ENCODE measurements at regions not wholly inside any gene's neighbourhood (a gene's known extent, or its start where the extent isn't known, plus 50 kb on each side); places are given as distances from the start of the nearest gene placed in this dataset.

DNA sequence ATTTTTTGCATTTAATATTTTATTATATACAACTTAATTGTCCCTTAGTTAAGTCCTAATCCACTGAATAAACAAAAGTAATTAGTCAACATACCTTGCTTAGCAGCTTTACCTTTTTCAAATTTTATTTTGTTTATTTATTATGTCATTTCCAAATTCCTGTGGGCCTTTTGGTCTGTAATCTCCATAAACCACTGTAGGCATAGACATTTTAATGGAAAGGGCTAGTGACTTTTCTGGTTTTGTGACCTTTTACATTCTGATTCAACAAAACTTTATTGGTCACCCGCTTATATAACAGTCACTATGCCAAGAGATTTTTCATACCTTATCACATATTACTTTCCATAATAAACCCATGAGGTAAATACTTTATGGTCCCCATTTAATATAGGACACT is 181.3 kb upstream of the PRPS1L1 start (continued):
- TF ChIP-seq, protein P1, sequence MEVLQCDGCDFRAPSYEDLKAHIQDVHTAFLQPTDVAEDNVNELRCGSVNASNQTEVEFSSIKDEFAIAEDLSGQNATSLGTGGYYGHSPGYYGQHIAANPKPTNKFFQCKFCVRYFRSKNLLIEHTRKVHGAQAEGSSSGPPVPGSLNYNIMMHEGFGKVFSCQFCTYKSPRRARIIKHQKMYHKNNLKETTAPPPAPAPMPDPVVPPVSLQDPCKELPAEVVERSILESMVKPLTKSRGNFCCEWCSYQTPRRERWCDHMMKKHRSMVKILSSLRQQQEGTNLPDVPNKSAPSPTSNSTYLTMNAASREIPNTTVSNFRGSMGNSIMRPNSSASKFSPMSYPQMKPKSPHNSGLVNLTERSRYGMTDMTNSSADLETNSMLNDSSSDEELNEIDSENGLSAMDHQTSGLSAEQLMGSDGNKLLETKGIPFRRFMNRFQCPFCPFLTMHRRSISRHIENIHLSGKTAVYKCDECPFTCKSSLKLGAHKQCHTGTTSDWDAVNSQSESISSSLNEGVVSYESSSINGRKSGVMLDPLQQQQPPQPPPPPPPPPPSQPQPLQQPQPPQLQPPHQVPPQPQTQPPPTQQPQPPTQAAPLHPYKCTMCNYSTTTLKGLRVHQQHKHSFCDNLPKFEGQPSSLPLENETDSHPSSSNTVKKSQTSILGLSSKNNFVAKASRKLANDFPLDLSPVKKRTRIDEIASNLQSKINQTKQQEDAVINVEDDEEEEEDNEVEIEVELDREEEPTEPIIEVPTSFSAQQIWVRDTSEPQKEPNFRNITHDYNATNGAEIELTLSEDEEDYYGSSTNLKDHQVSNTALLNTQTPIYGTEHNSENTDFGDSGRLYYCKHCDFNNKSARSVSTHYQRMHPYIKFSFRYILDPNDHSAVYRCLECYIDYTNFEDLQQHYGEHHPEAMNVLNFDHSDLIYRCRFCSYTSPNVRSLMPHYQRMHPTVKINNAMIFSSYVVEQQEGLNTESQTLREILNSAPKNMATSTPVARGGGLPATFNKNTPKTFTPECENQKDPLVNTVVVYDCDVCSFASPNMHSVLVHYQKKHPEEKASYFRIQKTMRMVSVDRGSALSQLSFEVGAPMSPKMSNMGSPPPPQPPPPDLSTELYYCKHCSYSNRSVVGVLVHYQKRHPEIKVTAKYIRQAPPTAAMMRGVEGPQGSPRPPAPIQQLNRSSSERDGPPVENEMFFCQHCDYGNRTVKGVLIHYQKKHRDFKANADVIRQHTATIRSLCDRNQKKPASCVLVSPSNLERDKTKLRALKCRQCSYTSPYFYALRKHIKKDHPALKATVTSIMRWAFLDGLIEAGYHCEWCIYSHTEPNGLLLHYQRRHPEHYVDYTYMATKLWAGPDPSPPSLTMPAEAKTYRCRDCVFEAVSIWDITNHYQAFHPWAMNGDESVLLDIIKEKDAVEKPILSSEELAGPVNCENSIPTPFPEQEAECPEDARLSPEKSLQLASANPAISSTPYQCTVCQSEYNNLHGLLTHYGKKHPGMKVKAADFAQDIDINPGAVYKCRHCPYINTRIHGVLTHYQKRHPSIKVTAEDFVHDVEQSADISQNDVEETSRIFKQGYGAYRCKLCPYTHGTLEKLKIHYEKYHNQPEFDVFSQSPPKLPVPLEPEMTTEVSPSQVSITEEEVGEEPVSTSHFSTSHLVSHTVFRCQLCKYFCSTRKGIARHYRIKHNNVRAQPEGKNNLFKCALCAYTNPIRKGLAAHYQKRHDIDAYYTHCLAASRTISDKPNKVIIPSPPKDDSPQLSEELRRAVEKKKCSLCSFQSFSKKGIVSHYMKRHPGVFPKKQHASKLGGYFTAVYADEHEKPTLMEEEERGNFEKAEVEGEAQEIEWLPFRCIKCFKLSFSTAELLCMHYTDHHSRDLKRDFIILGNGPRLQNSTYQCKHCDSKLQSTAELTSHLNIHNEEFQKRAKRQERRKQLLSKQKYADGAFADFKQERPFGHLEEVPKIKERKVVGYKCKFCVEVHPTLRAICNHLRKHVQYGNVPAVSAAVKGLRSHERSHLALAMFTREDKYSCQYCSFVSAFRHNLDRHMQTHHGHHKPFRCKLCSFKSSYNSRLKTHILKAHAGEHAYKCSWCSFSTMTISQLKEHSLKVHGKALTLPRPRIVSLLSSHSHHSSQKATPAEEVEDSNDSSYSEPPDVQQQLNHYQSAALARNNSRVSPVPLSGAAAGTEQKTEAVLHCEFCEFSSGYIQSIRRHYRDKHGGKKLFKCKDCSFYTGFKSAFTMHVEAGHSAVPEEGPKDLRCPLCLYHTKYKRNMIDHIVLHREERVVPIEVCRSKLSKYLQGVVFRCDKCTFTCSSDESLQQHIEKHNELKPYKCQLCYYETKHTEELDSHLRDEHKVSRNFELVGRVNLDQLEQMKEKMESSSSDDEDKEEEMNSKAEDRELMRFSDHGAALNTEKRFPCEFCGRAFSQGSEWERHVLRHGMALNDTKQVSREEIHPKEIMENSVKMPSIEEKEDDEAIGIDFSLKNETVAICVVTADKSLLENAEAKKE (CRISPR knock-in tag; IDR thresholded peaks at IDR 0.05) = no peak

DNA sequence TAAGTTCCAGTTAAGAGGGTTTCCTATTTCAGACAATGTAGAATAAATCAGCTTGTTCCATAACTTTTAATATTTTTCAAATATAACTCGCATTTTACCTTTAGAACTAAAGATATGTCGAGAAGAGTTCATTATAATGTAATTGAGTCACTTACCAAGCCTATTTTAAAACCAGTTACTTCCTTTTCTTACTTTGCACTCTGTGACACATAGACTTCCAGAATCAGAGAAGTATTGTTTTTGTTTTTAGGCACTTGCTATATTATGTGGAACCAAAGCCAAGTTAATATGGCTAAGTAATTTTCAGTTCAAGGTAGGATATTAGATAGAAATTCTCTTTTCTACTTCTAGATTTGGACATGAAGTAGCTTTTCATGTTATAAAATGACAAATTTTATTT is 182.7 kb upstream of the PRPS1L1 start:
- ATAC-seq = no peak
- no peaks in the 10 kb centered on the region for H4K20me1 ChIP-seq (replicated peaks; ENCODE audit: insufficient read depth)
- H3K27me3 ChIP-seq (ENCODE audit: insufficient read depth) = no peaks in the 10 kb centered on the region
- no peaks in the 10 kb centered on the region for H3K4me1 Mint-ChIP-seq
- no peak overlapping the region for H3K4me3 Mint-ChIP-seq
- H2AFZ ChIP-seq = no peak overlapping the region
- no peaks in the 10 kb centered on the region for H3F3A ChIP-seq (replicated peaks; ENCODE audit: low read depth)
- peaks cover 2% of the 10 kb centered on the region for H3K27me3 Mint-ChIP-seq (ENCODE audit: insufficient read depth, low read depth, poor library complexity)
- TF ChIP-seq, protein P2, sequence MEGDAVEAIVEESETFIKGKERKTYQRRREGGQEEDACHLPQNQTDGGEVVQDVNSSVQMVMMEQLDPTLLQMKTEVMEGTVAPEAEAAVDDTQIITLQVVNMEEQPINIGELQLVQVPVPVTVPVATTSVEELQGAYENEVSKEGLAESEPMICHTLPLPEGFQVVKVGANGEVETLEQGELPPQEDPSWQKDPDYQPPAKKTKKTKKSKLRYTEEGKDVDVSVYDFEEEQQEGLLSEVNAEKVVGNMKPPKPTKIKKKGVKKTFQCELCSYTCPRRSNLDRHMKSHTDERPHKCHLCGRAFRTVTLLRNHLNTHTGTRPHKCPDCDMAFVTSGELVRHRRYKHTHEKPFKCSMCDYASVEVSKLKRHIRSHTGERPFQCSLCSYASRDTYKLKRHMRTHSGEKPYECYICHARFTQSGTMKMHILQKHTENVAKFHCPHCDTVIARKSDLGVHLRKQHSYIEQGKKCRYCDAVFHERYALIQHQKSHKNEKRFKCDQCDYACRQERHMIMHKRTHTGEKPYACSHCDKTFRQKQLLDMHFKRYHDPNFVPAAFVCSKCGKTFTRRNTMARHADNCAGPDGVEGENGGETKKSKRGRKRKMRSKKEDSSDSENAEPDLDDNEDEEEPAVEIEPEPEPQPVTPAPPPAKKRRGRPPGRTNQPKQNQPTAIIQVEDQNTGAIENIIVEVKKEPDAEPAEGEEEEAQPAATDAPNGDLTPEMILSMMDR (conservative IDR thresholded peaks at IDR 0.05; ENCODE audit: low read depth in 2 of 2) = no peak
- TF ChIP-seq, protein P3, sequence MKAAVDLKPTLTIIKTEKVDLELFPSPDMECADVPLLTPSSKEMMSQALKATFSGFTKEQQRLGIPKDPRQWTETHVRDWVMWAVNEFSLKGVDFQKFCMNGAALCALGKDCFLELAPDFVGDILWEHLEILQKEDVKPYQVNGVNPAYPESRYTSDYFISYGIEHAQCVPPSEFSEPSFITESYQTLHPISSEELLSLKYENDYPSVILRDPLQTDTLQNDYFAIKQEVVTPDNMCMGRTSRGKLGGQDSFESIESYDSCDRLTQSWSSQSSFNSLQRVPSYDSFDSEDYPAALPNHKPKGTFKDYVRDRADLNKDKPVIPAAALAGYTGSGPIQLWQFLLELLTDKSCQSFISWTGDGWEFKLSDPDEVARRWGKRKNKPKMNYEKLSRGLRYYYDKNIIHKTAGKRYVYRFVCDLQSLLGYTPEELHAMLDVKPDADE (IDR thresholded peaks at IDR 0.05) = no peak
- TF ChIP-seq, protein P1 (CRISPR knock-in tag; IDR thresholded peaks at IDR 0.05) = no peak
- no peak for TF ChIP-seq JUNB (IDR thresholded peaks at IDR 0.05; ENCODE audit: unreplicated experiment)
- no peak for TF ChIP-seq EZH2phosphoT487 (IDR thresholded peaks at IDR 0.05; ENCODE audit: unreplicated experiment)
- no peak for TF ChIP-seq STAT1 (IDR thresholded peaks at IDR 0.05; ENCODE audit: unreplicated experiment)
- no peak for TF ChIP-seq ZNF331 (CRISPR knock-in tag; IDR thresholded peaks at IDR 0.05; ENCODE audit: low read depth)
- no peak overlapping the region for H3K27ac ChIP-seq (ENCODE audit: low read depth)
- no peak overlapping the region for H3K4me2 ChIP-seq
- no peak for DNase-seq (ENCODE audit: low spot score)
- H3K27ac Mint-ChIP-seq = no peak overlapping the region
- H3K36me3 ChIP-seq (ENCODE audit: insufficient read depth) = no peaks in the 10 kb centered on the region
- no peaks in the 10 kb centered on the region for H3K9me3 Mint-ChIP-seq
- H3K4me1 ChIP-seq (ENCODE audit: insufficient read depth) = no peaks in the 10 kb centered on the region
- H3K4me3 ChIP-seq = no peak overlapping the region
- no peaks in the 10 kb centered on the region for H3K79me2 ChIP-seq (replicated peaks; ENCODE audit: insufficient read depth)
- no peaks in the 10 kb centered on the region for H3K9me2 ChIP-seq (ENCODE audit: insufficient read depth)
- no peaks in the 10 kb centered on the region for H3K36me3 Mint-ChIP-seq (ENCODE audit: low read depth)

Data from GM23338 (cell line).